ENCODE measurements at regions not wholly inside any gene's neighbourhood (a gene's known extent, or its start where the extent isn't known, plus 50 kb on each side); places are given as distances from the start of the nearest gene placed in this dataset.

- Mint-ChIP-seq H3K27ac (ENCODE audit: unreplicated experiment) (no peak overlapping the region), H3K4me3 (ENCODE audit: unreplicated experiment) (no peak overlapping the region), H3K36me3 (ENCODE audit: unreplicated experiment) (no peaks in the 10 kb centered on the region), H3K9me3 (ENCODE audit: unreplicated experiment) (peaks cover 2% of the 10 kb centered on the region), H3K27me3 (ENCODE audit: unreplicated experiment) (peaks cover 2% of the 10 kb centered on the region), H3K4me1 (ENCODE audit: low read depth, unreplicated experiment) (no peaks in the 10 kb centered on the region)
- no peak for DNase-seq
- no peak for TF ChIP-seq CTCF (IDR thresholded peaks at IDR 0.05; ENCODE audit: partially characterized antibody, unreplicated experiment)
Observed at GRCh38 chr11:116542406-116542805, 230.4 kb downstream of the BUD13 start.

- TF ChIP-seq CTCF (IDR thresholded peaks at IDR 0.05; ENCODE audit: partially characterized antibody, unreplicated experiment): no peak
- no peak for DNase-seq
- Mint-ChIP-seq H3K4me1 (ENCODE audit: low read depth, unreplicated experiment) (peaks cover 3% of the 10 kb centered on the region), H3K4me3 (ENCODE audit: unreplicated experiment) (no peak overlapping the region), H3K27ac (ENCODE audit: unreplicated experiment) (no peak overlapping the region), H3K27me3 (ENCODE audit: unreplicated experiment) (peaks cover 2% of the 10 kb centered on the region), H3K9me3 (ENCODE audit: unreplicated experiment) (peaks cover 2% of the 10 kb centered on the region), H3K36me3 (ENCODE audit: unreplicated experiment) (no peaks in the 10 kb centered on the region)
Observed at GRCh38 chr11:116541460-116541859, 231.3 kb downstream of the BUD13 start.

- peaks cover 2% of the 10 kb centered on the region for H3K9me3 Mint-ChIP-seq (ENCODE audit: unreplicated experiment)
- TF ChIP-seq CTCF (IDR thresholded peaks at IDR 0.05; ENCODE audit: partially characterized antibody, unreplicated experiment): no peak
- H3K4me1 Mint-ChIP-seq (ENCODE audit: low read depth, unreplicated experiment): peaks cover 9% of the 10 kb centered on the region
- H3K27ac Mint-ChIP-seq (ENCODE audit: unreplicated experiment): no peak overlapping the region
- no peak for DNase-seq
- H3K4me3 Mint-ChIP-seq (ENCODE audit: unreplicated experiment): no peak overlapping the region
- H3K27me3 Mint-ChIP-seq (ENCODE audit: unreplicated experiment): peaks cover 2% of the 10 kb centered on the region
- no peaks in the 10 kb centered on the region for H3K36me3 Mint-ChIP-seq (ENCODE audit: unreplicated experiment)
Observed at GRCh38 chr11:116540645-116541304, 232.0 kb downstream of the BUD13 start.

GRCh38 chr11:116539836-116540418, 232.9 kb downstream of the BUD13 start:
- H3K4me1 Mint-ChIP-seq (ENCODE audit: low read depth, unreplicated experiment): peaks cover 11% of the 10 kb centered on the region
- H3K4me3 Mint-ChIP-seq (ENCODE audit: unreplicated experiment): no peak overlapping the region
- H3K9me3 Mint-ChIP-seq (ENCODE audit: unreplicated experiment): peaks cover 2% of the 10 kb centered on the region
- DNase-seq: no peak
- peaks cover 2% of the 10 kb centered on the region for H3K27me3 Mint-ChIP-seq (ENCODE audit: unreplicated experiment)
- H3K27ac Mint-ChIP-seq (ENCODE audit: unreplicated experiment): no peak overlapping the region
- no peak for TF ChIP-seq CTCF (IDR thresholded peaks at IDR 0.05; ENCODE audit: partially characterized antibody, unreplicated experiment)
- H3K36me3 Mint-ChIP-seq (ENCODE audit: unreplicated experiment): no peaks in the 10 kb centered on the region

- H3K4me3 Mint-ChIP-seq (ENCODE audit: unreplicated experiment): no peak overlapping the region
- no peaks in the 10 kb centered on the region for H3K36me3 Mint-ChIP-seq (ENCODE audit: unreplicated experiment)
- H3K27ac Mint-ChIP-seq (ENCODE audit: unreplicated experiment): no peak overlapping the region
- TF ChIP-seq CTCF (IDR thresholded peaks at IDR 0.05; ENCODE audit: partially characterized antibody, unreplicated experiment): no peak
- no peak for DNase-seq
- H3K9me3 Mint-ChIP-seq (ENCODE audit: unreplicated experiment): peaks cover 2% of the 10 kb centered on the region
- peaks cover 11% of the 10 kb centered on the region for H3K4me1 Mint-ChIP-seq (ENCODE audit: low read depth, unreplicated experiment)
- peaks cover 2% of the 10 kb centered on the region for H3K27me3 Mint-ChIP-seq (ENCODE audit: unreplicated experiment)
Observed at GRCh38 chr11:116539211-116539610, 233.6 kb downstream of the BUD13 start.
